HG02610 (cell line): ENCODE measurements at regions not wholly inside any gene's neighbourhood (a gene's known extent, or its start where the extent isn't known, plus 50 kb on each side); places are given as distances from the start of the nearest gene placed in this dataset.
A peak's percentile ranks its signal among the peaks of the same experiment; 100 is the strongest.

Source experiments
- ATAC-seq: cut with Tn5 transposase; IDR thresholded peaks from one replicate; pipeline ENCODE4 v1.9.1; 2021; ENCODE audit warnings: mild to moderate bottlenecking, moderate library complexity; ENCODE audit not compliant: unreplicated experiment

GRCh38 chr2:40507432-40507831 lies 55.5 kb upstream of the SLC8A1 start:
- no peak for ATAC-seq

- ATAC-seq: no peak
Measured at GRCh38 chr2:40510304-40510703, 58.4 kb upstream of the SLC8A1 start.

- ATAC-seq: no peak
Measured at GRCh38 chr2:40511661-40512213, 59.8 kb upstream of the SLC8A1 start.

- no peak for ATAC-seq
Measured at GRCh38 chr2:40512256-40512655, 60.4 kb upstream of the SLC8A1 start.

- no peak for ATAC-seq
Measured at GRCh38 chr2:40513201-40513600, 61.3 kb upstream of the SLC8A1 start.

- ATAC-seq: no peak
Measured at GRCh38 chr2:40516604-40517003, 64.7 kb upstream of the SLC8A1 start.

- ATAC-seq: no peak
Measured at GRCh38 chr2:40528564-40528963, 76.7 kb upstream of the SLC8A1 start.

GRCh38 chr2:40531359-40531758 lies 79.5 kb upstream of the SLC8A1 start:
- no peak for ATAC-seq

- ATAC-seq: no peak
Measured at GRCh38 chr2:40534528-40534927, 82.6 kb upstream of the SLC8A1 start.

GRCh38 chr2:40535972-40536371 lies 84.1 kb upstream of the SLC8A1 start:
- no peak for ATAC-seq

GRCh38 chr2:40540026-40540425 lies 88.1 kb upstream of the SLC8A1 start:
- no peak for ATAC-seq

- ATAC-seq: no peak
Measured at GRCh38 chr2:40543381-40543780, 91.5 kb upstream of the SLC8A1 start.

GRCh38 chr2:40544072-40544471 lies 92.2 kb upstream of the SLC8A1 start:
- no peak for ATAC-seq

GRCh38 chr2:40545645-40546044 lies 93.8 kb upstream of the SLC8A1 start:
- no peak for ATAC-seq

- ATAC-seq: no peak
Measured at GRCh38 chr2:40546439-40547191, 94.7 kb upstream of the SLC8A1 start.

- ATAC-seq: no peak
Measured at GRCh38 chr2:40548521-40548920, 96.6 kb upstream of the SLC8A1 start.

- ATAC-seq: no peak
Measured at GRCh38 chr2:40550085-40550484, 98.2 kb upstream of the SLC8A1 start.

GRCh38 chr2:40551081-40551480 lies 99.2 kb upstream of the SLC8A1 start:
- ATAC-seq: no peak

- peak; percentile 90 for ATAC-seq
Measured at GRCh38 chr2:40554665-40555294, 102.9 kb upstream of the SLC8A1 start.

GRCh38 chr2:40556293-40556692 lies 104.4 kb upstream of the SLC8A1 start:
- no peak for ATAC-seq

GRCh38 chr2:40556739-40557138 lies 104.8 kb upstream of the SLC8A1 start:
- ATAC-seq: no peak

GRCh38 chr2:40558761-40559160 lies 106.9 kb upstream of the SLC8A1 start:
- ATAC-seq: no peak
